ENCODE measurements at regions not wholly inside any gene's neighbourhood (a gene's known extent, or its start where the extent isn't known, plus 50 kb on each side); places are given as distances from the start of the nearest gene placed in this dataset.

DNA sequence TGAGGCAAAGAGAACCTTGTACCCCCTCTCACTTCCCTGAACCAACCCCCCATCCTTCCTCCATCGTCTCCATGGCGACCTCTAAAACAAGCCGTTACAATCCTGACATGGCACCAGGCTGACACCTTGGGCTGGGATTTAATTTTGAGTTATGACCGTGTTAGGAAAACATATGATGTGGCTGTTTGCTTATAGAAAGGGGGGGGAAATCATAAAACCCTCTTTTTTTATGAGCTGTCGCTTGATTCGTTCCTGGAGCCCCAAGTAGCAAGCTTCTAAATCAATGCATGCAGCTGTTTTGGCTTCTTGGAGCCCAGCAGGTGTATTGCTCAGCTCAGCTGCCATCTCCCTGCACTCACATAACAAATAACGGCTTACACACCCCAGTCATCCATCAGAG is 301.2 kb upstream of the SPAG17 start:
- H3K27ac ChIP-seq (ENCODE audit: insufficient read depth, low read length): no peak overlapping the region
- no peak overlapping the region for H2BK120ac ChIP-seq (ENCODE audit: low read depth, low read length)
- in situ Hi-C loops (cut with MboI; ENCODE audit: low sequenced_read_pairs): no loop called here
- H3K27me3 ChIP-seq (ENCODE audit: control insufficient read depth, insufficient read depth, low read length): no peaks in the 10 kb centered on the region
- H3K56ac ChIP-seq (ENCODE audit: extremely low read depth, insufficient read depth, low read length): no peak overlapping the region
- no peaks in the 10 kb centered on the region for H4K20me1 ChIP-seq (ENCODE audit: insufficient read depth, low read length)
- no peak overlapping the region for H3K14ac ChIP-seq (replicated peaks; ENCODE audit: low read depth, low read length)
- no TSS peak for BruUV-seq (replicated peaks)
- H4K8ac ChIP-seq (ENCODE audit: low read depth in 2 of 2, low read length in 2 of 2): no peak overlapping the region
- H3K36me3 ChIP-seq (ENCODE audit: control insufficient read depth, insufficient read depth, low read length): no peaks in the 10 kb centered on the region
- no peak overlapping the region for H2BK15ac ChIP-seq (ENCODE audit: low read depth, low read length)
- no peak overlapping the region for H2AK9ac ChIP-seq (replicated peaks; ENCODE audit: low read depth, low read length, poor library complexity)
- intact Hi-C loops (cut with micrococcal nuclease): no loop called here
- no peaks in the 10 kb centered on the region for H3K9me1 ChIP-seq (ENCODE audit: insufficient read depth, low read length)
- H2BK20ac ChIP-seq (ENCODE audit: low read depth, low read length): no peak overlapping the region
- H2BK5ac ChIP-seq (ENCODE audit: low read depth, low read length, poor library complexity, severe bottlenecking): no peak overlapping the region
- H3K9ac ChIP-seq (ENCODE audit: low read depth, low read length): no peak overlapping the region
- POLR2A ChIA-PET (ENCODE audit: unreplicated experiment): no interaction called here
- H3K4me1 ChIP-seq (ENCODE audit: control insufficient read depth, insufficient read depth, low read length): no peaks in the 10 kb centered on the region
- H4K5ac ChIP-seq (ENCODE audit: low read depth, low read length): no peak overlapping the region
- H3K4me2 ChIP-seq (ENCODE audit: low read depth, low read length): no peak overlapping the region
- DNase-seq: no peak
- H3K4ac ChIP-seq (ENCODE audit: low read depth, low read length): no peak overlapping the region
- no peaks in the 10 kb centered on the region for H3K9me3 ChIP-seq (ENCODE audit: control insufficient read depth, insufficient read depth, low read length)
- no peak overlapping the region for H3K4me3 ChIP-seq (ENCODE audit: insufficient read depth, low read depth, low read length)
- TF ChIP-seq RFX5 (IDR thresholded peaks at IDR 0.05; ENCODE audit: low read depth, low read length): no peak
- no peak for TF ChIP-seq MAZ (IDR thresholded peaks at IDR 0.05; ENCODE audit: borderline replicate concordance, low read depth, low read length)
- TF ChIP-seq MAFK (IDR thresholded peaks at IDR 0.05; ENCODE audit: low read depth, low read length): no peak
- H4K91ac ChIP-seq (ENCODE audit: insufficient read depth, low read depth, low read length): no peak overlapping the region
- no peak overlapping the region for H3K18ac ChIP-seq (ENCODE audit: low read depth, low read length)
- H3K23ac ChIP-seq (ENCODE audit: low read depth, low read length): no peak overlapping the region
- no peak for ATAC-seq (ENCODE audit: low read depth)
- CTCF ChIA-PET: no interaction called here
- WGBS, 2 experiments (ENCODE audit: extremely low coverage in 2 of 2, insufficient read length in 1 of 2): 0% methylated on average over 1 of the region's 7 CpGs; no CpG with 5 or more reads in 1 of the 2 experiments
- dilution Hi-C loops (cut with HindIII; ENCODE audit: low sequenced_read_pairs, unreplicated experiment): no loop called here
- no peak overlapping the region for H2AK5ac ChIP-seq (ENCODE audit: low read depth, low read length)
- H3K79me1 ChIP-seq (ENCODE audit: low read depth in 1 of 2, low read length in 2 of 2): no peaks in the 10 kb centered on the region
- no peak overlapping the region for H2AFZ ChIP-seq (replicated peaks; ENCODE audit: low read length, poor library complexity)
